ENCODE measurements at regions not wholly inside any gene's neighbourhood (a gene's known extent, or its start where the extent isn't known, plus 50 kb on each side); places are given as distances from the start of the nearest gene placed in this dataset.

GRCh38 chr1:163772246-163772645, 450.5 kb downstream of the NUF2 start:
- TF ChIP-seq GABPA (IDR thresholded peaks at IDR 0.05; ENCODE audit: low read depth): no peak
- no peak for TF ChIP-seq POLR2AphosphoS5 (IDR thresholded peaks at IDR 0.05; ENCODE audit: low read depth, low read length)
- no peak for TF ChIP-seq SIN3A (IDR thresholded peaks at IDR 0.05; ENCODE audit: borderline replicate concordance, low read depth, low read length)
- no peak for TF ChIP-seq CTCF (IDR thresholded peaks at IDR 0.05)
- no peak for TF ChIP-seq RXRA (IDR thresholded peaks at IDR 0.05; ENCODE audit: borderline replicate concordance, low read depth)
- no peak for TF ChIP-seq TEAD4 (IDR thresholded peaks at IDR 0.05; ENCODE audit: borderline replicate concordance, insufficient read depth)
- TF ChIP-seq CHD2 (IDR thresholded peaks at IDR 0.05; ENCODE audit: low read length, partially characterized antibody): no peak
- TF ChIP-seq MAX (IDR thresholded peaks at IDR 0.05; ENCODE audit: low read depth): no peak
- no peak for TF ChIP-seq EP300 (IDR thresholded peaks at IDR 0.05; ENCODE audit: borderline replicate concordance in 1 of 2, low read depth in 1 of 2, low read length in 1 of 2)

Data from SK-N-SH (cell line).